Aorta (tissue), 5 donors: ENCODE measurements at regions not wholly inside any gene's neighbourhood (a gene's known extent, or its start where the extent isn't known, plus 50 kb on each side); places are given as distances from the start of the nearest gene placed in this dataset.

Experiments
- ATAC-seq: fragments of 200-7000 bp; cut with Tn5 transposase; one replicate; pipeline ENCODE4 v1.9.1; 2022; ENCODE audit warnings: moderate library complexity; ENCODE audit not compliant: low FRiP score
- DNase-seq, 2 donors: peaks; one replicate each; pipeline ENCODE4 v3.0.0-alpha.2; 2020
- H3K27ac ChIP-seq, 2 donors: one replicate each; pipeline ENCODE4 v1.5.1; 2013; ENCODE audit warnings: low read length in 2 of 2, mild to moderate bottlenecking in 2 of 2, moderate library complexity in 2 of 2, control low read depth in 1 of 2, inconsistent platforms in 1 of 2, low read depth in 1 of 2
- H3K27me3 ChIP-seq, 2 donors: one replicate each; pipeline ENCODE4 v1.6.1; 2013; ENCODE audit warnings: control low read depth in 1 of 2, low read length in 1 of 2, mild to moderate bottlenecking in 1 of 2, moderate library complexity in 1 of 2; ENCODE audit not compliant: insufficient read depth in 2 of 2, control insufficient read depth in 1 of 2
- H3K36me3 ChIP-seq, 2 donors: one replicate each; pipeline ENCODE4 v1.6.1; 2013; ENCODE audit warnings: control low read depth in 1 of 2, low read length in 1 of 2, mild to moderate bottlenecking in 1 of 2; ENCODE audit not compliant: insufficient read depth in 2 of 2, control insufficient read depth in 1 of 2
- H3K4me1 ChIP-seq, 2 donors: one replicate each; pipeline ENCODE4 v1.6.1; 2013; ENCODE audit warnings: low read length in 2 of 2, control low read depth in 1 of 2, mild to moderate bottlenecking in 1 of 2, moderate library complexity in 1 of 2; ENCODE audit not compliant: insufficient read depth in 2 of 2, control insufficient read depth in 1 of 2
- H3K4me3 ChIP-seq, 2 donors: one replicate each; pipeline ENCODE4 v1.5.1; 2013; ENCODE audit warnings: low read length in 2 of 2, control low read depth in 1 of 2, mild to moderate bottlenecking in 1 of 2
- H3K9me3 ChIP-seq: one replicate; pipeline ENCODE4 v1.6.1; 2013; ENCODE audit warnings: mild to moderate bottlenecking, low read length; ENCODE audit not compliant: control insufficient read depth
- WGBS, 2 donors: extraction: QIAGEN DNeasy Blood & Tissue Kit; methylation state at CpG; one replicate each; pipeline ENCODE4 v1.1.7; 2013; 5-methylcytosine and 5-hydroxymethylcytosine counted together
- intact Hi-C, 2 donors: fragments of 100-400 bp; cut with DNase I; formaldehyde crosslinking; loops; one replicate each; pipeline versions ENCODE4 v1.14.2 to v1.15.0; 2022
- donor health status: healthy with polysubstance abuse.
- donor health status: Bipolar disorder and iron deficiency.
- donor health status: DM: no; HTN: no; CAD: no.
- donor health status: DM: no; HTN: no; CAD: no.
- donor health status: DM: yes; HTN: yes; CAD: no.

DNA sequence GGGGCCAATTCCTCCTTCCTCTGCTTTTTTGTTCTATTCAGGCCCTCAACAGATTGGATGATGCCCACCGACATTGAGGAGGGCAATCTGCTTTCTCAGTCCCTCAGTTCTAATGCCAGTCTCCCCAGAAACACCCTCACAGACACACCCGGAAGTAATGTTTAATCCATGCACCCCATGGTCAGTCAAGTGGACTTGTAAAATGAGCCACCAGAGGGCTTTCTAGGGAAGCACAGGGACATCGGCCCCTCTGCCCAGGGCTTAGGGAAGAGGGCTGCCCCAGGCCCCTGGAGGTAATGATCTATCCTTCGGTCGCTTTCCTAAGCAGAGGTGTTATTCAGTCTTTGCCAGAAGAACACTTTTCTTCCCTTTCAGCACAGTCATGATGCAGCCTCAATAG is 107.4 kb downstream of the PDCL3 start:
- DNase-seq (no peak), ATAC-seq (no peak)
- no peaks in the 10 kb centered on the region for H3K4me1 ChIP-seq
- intact Hi-C loops: no loop called here
- H3K36me3 ChIP-seq: no peaks in the 10 kb centered on the region
- no peaks in the 10 kb centered on the region for H3K9me3 ChIP-seq
- no peak overlapping the region for H3K27ac ChIP-seq
- no peaks in the 10 kb centered on the region for H3K27me3 ChIP-seq
- no peak overlapping the region for H3K4me3 ChIP-seq
- 83 to 94% methylated on average over 5 of the region's 5 CpGs for WGBS, 2 donors

GRCh38 chr2:100673115-100673514 is 110.3 kb downstream of the PDCL3 start:
- Histone ChIP-seq H3K9me3 (no peaks in the 10 kb centered on the region), H3K27me3 (no peaks in the 10 kb centered on the region), H3K4me1 (no peaks in the 10 kb centered on the region), H3K27ac (no peak overlapping the region), H3K36me3 (no peaks in the 10 kb centered on the region), H3K4me3 (no peak overlapping the region)
- DNase-seq: no peak
- ATAC-seq: no peak
- 93 to 95% methylated on average over 8 of the region's 8 CpGs for WGBS, 2 donors
- intact Hi-C loops: no loop called here

DNA sequence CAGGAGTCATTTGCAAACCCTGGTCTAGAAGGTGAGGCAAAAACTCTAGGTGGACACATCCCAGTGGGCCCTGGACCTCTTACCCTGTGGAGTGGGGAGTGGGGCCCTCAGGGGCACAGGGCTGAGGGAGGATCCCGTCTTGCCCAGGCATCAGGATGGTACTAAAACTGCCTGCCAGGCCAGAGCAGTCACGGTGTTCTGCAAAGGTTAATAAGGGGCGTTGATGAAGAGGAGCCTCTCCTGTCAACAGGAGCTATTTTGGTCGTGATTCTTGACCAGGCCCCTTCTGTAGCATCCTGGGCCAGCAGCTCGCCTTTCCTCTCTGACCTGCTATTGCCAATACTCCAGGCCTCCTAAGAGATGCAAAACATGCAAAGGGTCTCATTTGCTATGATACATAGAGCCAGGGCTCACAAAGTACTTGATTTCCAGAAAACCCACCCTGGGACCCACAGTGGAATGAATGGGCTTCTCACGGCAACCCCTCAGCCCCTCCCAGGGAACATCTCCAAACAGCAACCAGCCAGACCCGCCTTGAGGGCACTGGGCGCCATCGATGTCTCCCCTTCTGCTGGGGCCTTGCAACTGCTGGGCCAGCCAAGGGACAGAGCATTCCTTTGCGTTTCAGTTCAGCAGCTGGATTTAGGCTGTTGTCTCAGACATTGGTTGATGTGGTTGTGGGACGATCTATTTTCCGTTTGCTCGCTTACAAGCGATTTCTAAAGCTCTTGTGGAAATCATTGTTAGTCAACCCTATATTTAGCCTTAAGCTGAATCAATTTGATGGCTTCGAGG is 111.1 kb downstream of the PDCL3 start:
- intact Hi-C loops: no loop called here
- Histone ChIP-seq H3K4me1 (no peaks in the 10 kb centered on the region), H3K27me3 (no peaks in the 10 kb centered on the region), H3K36me3 (no peaks in the 10 kb centered on the region), H3K9me3 (no peaks in the 10 kb centered on the region), H3K4me3 (no peak overlapping the region), H3K27ac (no peak overlapping the region)
- no peak for ATAC-seq
- no peak for DNase-seq
- WGBS, 2 donors: 86 to 91% methylated on average over 15 of the region's 15 CpGs

DNA sequence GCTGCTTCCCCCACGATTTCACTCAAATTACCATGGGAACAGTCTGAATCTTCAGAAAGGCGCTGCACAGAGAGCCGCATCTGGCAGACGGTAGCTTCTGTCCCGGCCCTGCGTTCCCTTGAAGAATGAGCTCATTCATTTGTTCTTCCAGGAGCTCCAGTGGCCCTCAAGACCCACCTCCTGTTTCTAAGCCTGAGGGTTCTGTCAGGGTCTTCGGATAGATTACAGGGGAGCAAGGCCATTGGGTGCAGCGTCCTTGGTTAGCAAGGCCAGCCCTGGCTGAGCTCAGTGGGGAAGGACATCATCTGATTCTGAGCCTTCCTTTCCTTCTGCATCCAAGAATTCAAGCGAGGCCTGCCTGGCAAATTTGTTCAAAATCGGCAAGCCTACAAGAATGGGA is 111.9 kb downstream of the PDCL3 start:
- Histone ChIP-seq H3K9me3 (no peaks in the 10 kb centered on the region), H3K4me1 (no peaks in the 10 kb centered on the region), H3K4me3 (no peak overlapping the region), H3K27me3 (no peaks in the 10 kb centered on the region), H3K36me3 (no peaks in the 10 kb centered on the region), H3K27ac (no peak overlapping the region)
- intact Hi-C loops: no loop called here
- no peak for DNase-seq
- ATAC-seq: no peak
- 91 to 95% methylated on average over 10 of the region's 10 CpGs for WGBS, 2 donors

- no peak overlapping the region for H3K4me3 ChIP-seq
- no peaks in the 10 kb centered on the region for H3K27me3 ChIP-seq
- no peak overlapping the region for H3K27ac ChIP-seq
- ATAC-seq (no peak), DNase-seq (no peak)
- 78 to 88% methylated on average over 6 of the region's 6 CpGs for whole genome bisulfite sequencing, 2 donors
- intact Hi-C loops: no loop called here
- no peaks in the 10 kb centered on the region for H3K9me3 ChIP-seq
- no peaks in the 10 kb centered on the region for H3K36me3 ChIP-seq
- no peaks in the 10 kb centered on the region for H3K4me1 ChIP-seq
These were observed 112.6 kb downstream of the PDCL3 start for GRCh38 chr2:100675373-100675772.

GRCh38 chr2:100675855-100676254 is 113.1 kb downstream of the PDCL3 start:
- H3K36me3 ChIP-seq: no peaks in the 10 kb centered on the region
- no peak for ATAC-seq
- no peaks in the 10 kb centered on the region for H3K27me3 ChIP-seq
- 85 to 90% methylated on average over 4 of the region's 4 CpGs for WGBS, 2 donors
- no peaks in the 10 kb centered on the region for H3K4me1 ChIP-seq
- no peak overlapping the region for H3K27ac ChIP-seq
- no peak overlapping the region for H3K4me3 ChIP-seq
- no peaks in the 10 kb centered on the region for H3K9me3 ChIP-seq
- intact Hi-C loops: no loop called here
- DNase-seq: no peak

DNA sequence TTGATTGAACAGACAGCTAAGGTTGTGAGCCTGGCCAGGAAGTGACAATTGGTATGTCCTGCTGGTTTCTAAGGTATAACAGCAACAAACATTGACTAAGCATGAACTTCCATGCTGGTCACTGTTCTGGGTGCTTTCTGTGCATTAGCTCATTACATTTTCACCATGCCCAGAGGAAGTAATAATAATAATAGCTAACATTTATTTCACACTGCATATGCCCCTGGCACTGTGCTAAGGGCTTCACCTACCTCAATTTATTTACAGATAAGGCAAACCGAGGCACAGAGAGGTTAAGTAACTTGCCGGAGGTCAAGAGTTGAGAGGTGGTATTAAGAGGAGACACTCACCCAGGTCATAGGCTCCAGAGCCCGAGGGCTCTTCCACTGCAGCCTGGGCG is 113.6 kb downstream of the PDCL3 start:
- Histone ChIP-seq H3K4me1 (no peaks in the 10 kb centered on the region), H3K27ac (no peak overlapping the region), H3K36me3 (no peaks in the 10 kb centered on the region), H3K27me3 (no peaks in the 10 kb centered on the region), H3K9me3 (no peaks in the 10 kb centered on the region), H3K4me3 (no peak overlapping the region)
- DNase-seq: no peak
- ATAC-seq: no peak
- intact Hi-C loops: no loop called here
- whole genome bisulfite sequencing, 2 donors: 92 to 95% methylated on average over 4 of the region's 4 CpGs

- ATAC-seq (no peak), DNase-seq (no peak)
- Histone ChIP-seq H3K36me3 (no peaks in the 10 kb centered on the region), H3K27ac (no peak overlapping the region), H3K9me3 (no peaks in the 10 kb centered on the region), H3K4me3 (no peak overlapping the region), H3K4me1 (no peaks in the 10 kb centered on the region), H3K27me3 (no peaks in the 10 kb centered on the region)
- 90% methylated on average over 11 of the region's 11 CpGs for WGBS, 2 donors
- intact Hi-C loops: no loop called here
These were observed 114.9 kb downstream of the PDCL3 start for GRCh38 chr2:100677611-100678185.

GRCh38 chr2:100679211-100679610 is 116.4 kb downstream of the PDCL3 start:
- no peak for ATAC-seq
- DNase-seq: no peak
- intact Hi-C loops: no loop called here

More at GRCh38 chr2:100679211-100679610, 116.4 kb downstream of the PDCL3 start:
- Histone ChIP-seq H3K36me3 (no peaks in the 10 kb centered on the region), H3K4me1 (no peaks in the 10 kb centered on the region), H3K27ac (no peak overlapping the region), H3K27me3 (no peaks in the 10 kb centered on the region), H3K9me3 (no peaks in the 10 kb centered on the region), H3K4me3 (no peak overlapping the region)
- 97% methylated on average over 10 of the region's 10 CpGs for WGBS, 2 donors
